Left renal pelvis (tissue), 4 donors: ENCODE measurements at regions not wholly inside any gene's neighbourhood (a gene's known extent, or its start where the extent isn't known, plus 50 kb on each side); places are given as distances from the start of the nearest gene placed in this dataset.

Experiments used
- DNase-seq, 4 donors: peaks; one replicate each; pipeline ENCODE4 v3.0.0-alpha.2; 2013; ENCODE audit warnings: low read depth in 4 of 4, low spot score in 3 of 4

DNA sequence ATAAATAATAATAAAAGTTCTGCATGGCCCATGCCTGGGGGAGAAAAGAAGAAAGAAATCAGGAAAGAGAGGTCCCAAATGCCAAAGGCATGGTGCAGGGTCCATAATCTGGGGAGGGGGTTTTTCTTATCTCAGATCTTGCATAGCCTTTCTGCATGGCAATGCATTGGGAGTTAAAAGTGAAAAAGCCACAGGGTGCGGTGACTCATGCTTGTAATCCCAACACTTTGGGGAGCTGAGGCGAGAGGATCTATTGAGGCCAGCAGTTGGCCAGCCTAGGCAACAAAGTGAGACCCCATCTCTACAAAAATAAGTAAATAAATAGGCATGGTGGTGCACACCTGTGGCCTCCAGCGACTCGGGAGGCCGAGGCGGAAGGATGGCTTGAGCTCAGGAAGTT is 76.8 kb upstream of the GATA2 start:
- no peak for DNase-seq

DNA sequence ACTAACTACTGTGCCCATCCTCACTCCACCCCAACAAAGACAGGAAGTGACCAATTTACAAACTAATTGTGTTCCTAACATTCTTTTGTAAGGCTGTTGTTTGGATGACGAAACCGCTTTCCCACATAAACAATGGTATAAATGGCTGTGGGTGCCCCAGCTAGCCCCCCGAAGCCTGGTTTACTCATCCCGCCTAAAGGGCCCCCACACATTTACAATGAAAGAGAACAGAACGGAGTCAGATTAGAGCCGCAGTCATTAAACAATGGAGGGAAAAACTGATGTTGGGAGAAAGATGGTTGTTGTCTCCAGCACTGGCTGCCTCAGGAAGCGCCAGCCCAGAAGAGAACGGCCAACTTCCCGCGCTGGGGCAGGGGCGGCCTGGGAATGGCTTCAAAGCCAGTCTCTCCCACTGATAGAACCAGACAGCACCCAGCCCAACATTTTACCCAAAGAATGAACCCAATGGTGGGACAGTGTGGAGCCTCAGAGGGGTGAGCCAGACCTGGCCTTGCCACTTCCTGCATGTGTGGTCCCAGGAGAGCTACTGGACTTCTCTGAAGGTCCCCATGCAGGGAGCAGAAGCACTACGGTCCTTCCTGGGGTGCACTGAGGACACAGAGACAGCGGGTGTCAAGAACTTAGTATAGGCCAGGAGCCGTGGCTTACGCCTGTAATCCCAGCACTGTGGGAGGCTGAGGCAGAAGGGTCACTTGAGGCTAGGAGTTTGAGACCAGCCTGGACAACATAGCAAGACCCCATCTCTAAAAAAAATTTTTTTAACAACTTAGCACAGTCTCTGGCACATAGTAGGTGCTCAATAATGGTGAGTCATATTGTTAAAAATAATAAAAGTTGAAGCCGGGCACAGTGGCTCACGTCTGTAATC is 75.8 kb upstream of the GATA2 start:
- DNase-seq, result no peak

DNA sequence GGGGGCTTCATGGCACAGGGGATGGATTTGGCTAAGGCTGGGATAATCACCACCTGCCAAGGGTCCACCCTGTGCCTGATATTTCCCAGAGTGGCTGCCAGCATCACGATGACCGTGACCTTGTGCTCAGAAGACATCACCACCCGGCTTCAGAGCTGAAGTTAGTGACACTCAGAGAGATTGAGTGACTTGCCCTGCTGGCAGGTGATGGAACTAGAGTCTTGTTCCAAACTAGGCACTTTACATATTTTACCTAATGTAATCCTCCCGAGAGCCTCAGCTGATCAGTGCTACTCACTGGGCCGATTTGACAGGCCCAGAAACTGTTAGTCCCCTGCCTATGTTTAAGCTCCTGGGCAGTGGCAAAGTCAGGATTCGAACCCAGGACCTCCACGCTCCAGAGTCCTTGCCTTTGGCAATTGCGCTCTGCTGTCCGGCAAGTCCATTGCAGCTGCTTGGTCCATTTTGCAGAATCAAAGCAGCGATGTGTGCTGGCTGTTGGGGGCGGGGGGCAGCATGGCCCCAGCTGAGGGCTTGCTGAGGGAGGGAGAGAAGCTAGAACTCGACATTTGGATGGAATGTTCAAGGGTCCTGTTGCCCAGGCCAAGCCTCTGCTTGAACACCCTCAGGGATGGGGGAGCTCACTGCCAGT is 74.8 kb upstream of the GATA2 start:
- no peak for DNase-seq

GRCh38 chr3:128567141-128567540 is 74.1 kb upstream of the GATA2 start:
- no peak for DNase-seq

DNA sequence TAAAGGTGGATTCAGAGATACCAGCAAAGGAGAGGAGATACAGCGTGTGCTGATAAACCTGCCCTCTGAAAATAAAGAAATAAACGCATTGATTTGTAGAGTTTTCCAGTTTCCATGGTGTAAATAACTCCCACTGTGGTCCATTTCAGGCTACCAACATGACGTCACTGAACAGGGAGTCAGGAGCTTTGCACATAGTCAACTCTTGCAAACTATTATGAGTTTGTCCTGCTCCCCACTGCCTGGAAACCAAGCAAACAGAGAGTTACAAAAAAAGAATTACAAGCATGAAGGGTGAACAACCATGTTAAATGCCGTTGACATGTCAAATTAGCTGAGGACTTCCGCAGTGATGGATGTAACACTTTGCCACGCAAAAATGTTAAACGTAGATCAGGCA is 70.4 kb upstream of the GATA2 start:
- DNase-seq, result no peak

GRCh38 chr3:128561504-128561903 is 68.5 kb upstream of the GATA2 start:
- DNase-seq, result no peak

DNA sequence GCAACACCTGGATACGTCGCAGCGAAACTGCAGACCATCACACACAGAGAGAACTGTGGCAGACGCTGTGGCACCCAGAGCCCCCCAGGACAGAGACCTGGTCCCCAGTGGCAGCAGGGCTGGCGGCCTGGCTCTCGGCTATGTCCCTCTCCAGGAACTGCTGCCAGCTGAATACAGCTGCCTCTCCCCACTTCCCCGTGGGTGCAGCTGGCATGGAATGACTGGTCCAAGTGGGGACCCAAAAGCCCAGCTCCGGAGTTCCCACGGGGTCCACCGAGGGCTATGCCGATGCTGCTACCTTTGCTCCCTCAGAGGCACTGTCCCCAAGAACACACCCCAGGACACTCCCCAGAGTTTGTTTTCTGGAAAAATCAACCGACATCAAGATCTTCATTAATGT is 67.8 kb upstream of the GATA2 start:
- no peak for DNase-seq

- DNase-seq, result no peak
Measured at GRCh38 chr3:128559486-128560225, 66.7 kb upstream of the GATA2 start.

DNA sequence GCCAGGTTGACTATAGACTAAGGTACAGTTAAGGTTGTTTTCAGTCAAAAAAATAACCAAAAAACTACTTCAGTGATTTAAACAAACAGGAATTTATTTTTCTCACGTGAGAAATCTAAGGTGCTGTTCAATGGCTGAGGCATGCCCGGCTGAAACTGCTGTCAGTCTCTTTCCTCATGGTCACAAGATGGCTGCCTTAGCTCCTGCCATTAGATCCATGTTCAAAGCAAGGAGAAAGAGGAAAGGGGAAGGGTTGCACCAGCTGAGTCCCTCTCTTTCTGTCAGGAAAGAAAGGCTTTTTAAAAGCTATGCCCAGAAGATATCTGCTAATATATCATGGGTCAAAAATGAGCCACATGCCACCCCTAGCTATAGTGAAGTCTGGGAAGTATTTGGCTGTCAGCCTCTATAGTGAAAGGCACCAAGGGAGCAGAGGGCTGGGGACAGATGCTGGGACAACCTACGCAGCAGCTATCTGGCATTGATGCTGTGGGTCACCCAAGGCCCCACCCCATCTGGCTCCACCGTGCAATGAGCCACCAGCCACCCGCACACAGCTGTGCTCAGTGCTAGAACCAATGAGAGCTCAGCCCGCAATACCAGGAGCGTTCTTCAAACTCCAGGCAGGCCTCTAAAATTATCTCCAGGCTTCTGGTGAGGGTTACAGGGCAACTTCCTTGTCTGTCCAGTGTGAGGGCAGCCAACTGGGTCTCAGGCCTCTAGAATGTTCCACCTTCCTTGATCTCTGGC is 64.7 kb upstream of the GATA2 start:
- DNase-seq, result no peak

- DNase-seq, result no peak
Measured at GRCh38 chr3:128556907-128557306, 63.9 kb upstream of the GATA2 start.

DNA sequence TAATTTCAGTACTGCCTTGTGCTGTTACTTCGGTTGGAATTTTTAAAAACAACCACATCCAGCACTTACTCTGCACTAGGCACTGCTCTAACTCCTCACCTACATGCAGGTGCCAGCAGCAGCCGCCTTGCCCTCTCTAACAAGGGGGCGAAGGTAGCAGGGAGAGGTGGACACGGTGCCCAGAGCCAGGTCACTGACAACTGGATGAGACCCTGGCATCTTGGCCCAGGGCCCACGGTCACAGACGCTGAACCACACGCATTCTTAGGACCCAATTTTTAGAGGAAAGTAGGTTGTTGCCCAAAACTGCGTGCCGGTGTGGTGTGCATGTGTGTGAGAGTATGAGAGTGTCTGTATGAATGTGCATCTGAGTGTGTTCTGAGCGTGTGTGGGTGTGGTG is 63.4 kb upstream of the GATA2 start:
- DNase-seq, result no peak

GRCh38 chr3:128555841-128556240 is 62.8 kb upstream of the GATA2 start:
- no peak for DNase-seq

DNA sequence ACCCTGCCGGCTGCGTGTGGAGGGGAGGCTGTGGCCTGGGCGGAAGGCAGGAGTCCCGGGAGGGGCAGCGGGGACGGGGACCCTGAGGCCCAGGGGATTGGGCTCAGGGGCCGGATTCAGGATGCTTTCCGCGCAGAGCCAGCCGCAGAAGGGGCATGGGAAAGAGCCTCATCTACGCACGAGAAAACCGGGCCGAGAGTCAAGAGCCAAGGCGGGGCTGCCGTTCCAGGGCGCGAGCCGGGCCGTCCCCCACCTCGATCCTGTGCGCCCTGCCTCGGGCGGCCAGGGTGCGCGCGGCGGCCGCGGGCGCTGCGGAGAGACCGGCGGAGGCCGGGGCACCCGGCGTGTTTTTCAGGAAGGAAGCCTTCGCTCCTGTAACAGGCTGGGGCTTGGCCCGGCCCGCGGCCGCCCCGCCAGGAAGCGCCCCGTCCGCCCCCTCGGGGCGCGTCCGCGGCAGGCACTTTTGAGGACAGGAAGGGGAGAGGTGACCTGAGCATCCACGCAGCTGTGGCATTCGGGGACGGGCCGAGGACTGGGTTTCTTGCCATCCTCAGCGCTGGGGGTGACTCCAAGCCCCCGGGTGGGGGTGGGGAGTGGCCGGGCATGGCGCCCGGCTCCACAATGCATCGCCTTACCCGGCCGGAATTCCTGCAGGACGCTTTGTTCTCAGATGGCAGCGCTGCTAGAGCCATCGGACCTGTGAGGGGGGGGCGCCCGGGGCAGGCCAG is 62.3 kb upstream of the GATA2 start:
- DNase-seq, result peak in 1 of 4 donors; percentile 31

- DNase-seq, result no peak
Measured at GRCh38 chr3:128554465-128555097, 61.6 kb upstream of the GATA2 start.

GRCh38 chr3:128554100-128554464 is 61.1 kb upstream of the GATA2 start:
- DNase-seq, result no peak

- no peak for DNase-seq
Measured at GRCh38 chr3:128553560-128553959, 60.6 kb upstream of the GATA2 start.

DNA sequence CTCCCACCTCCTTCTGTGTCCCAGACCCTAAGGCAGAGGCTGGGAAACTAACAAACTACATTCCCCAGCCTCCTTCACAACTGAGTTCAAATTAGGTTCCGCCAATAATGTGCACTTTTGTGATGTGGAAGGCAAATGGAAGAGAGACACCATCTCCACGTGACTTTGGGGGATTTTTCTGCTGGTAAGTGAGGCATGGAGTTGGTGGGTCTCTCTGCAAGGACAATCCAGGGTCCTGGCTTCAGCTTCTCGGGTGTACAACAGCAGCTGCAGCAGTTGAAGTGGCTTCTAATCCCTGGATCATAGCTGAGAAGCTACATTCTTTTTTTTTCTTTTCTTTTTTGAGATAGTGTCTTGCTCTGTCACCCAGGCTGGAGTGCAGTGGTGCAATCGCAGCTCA is 58.9 kb upstream of the GATA2 start:
- no peak for DNase-seq

- no peak for DNase-seq
Measured at GRCh38 chr3:128551451-128551850, 58.5 kb upstream of the GATA2 start.

GRCh38 chr3:128550471-128551126 is 57.6 kb upstream of the GATA2 start:
- DNase-seq, result no peak
